NCI-H2196 (cell line): ENCODE measurements at regions not wholly inside any gene's neighbourhood (a gene's known extent, or its start where the extent isn't known, plus 50 kb on each side); places are given as distances from the start of the nearest gene placed in this dataset.
A peak's percentile ranks its signal among the peaks of the same experiment; 100 is the strongest.
"Not testable (repeated sequence)": the region's sequence is repeated elsewhere in the genome, so short reads cannot be mapped to it uniquely, and the experiment has no call there.

Source experiments
- DNase-seq: peaks from one replicate; lab custom pipeline; 2025; ENCODE audit not compliant: unreplicated experiment; lab: John Stamatoyannopoulos, UW

GRCh38 chr1:61028136-61028535 lies 54.2 kb upstream of the NFIA start:
- DNase-seq: no peak

DNA sequence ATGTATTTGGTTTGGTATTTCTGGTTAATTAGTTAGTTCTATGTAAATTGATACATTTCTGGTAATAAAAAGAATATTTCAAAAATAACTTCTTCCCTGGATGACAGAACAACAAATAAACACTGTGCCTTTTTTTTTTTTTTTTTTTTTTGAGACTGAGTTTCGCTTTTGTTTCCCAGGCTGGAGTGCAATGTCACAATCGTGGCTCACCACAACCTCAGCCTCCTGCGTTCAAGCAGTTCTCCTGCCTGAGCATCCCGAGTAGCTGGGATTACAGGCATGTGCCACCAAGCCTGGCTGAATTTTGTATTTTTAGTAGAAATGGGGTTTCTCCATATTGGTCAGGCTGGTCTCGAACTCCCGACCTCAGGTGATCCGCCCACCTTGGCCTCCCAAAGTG lies 64.3 kb upstream of the NFIA start:
- DNase-seq: not testable (repeated sequence)

GRCh38 chr1:61017651-61018050 lies 64.7 kb upstream of the NFIA start:
- DNase-seq: no peak

GRCh38 chr1:61013946-61014667 lies 68.3 kb upstream of the NFIA start:
- no peak for DNase-seq

GRCh38 chr1:61013189-61013945 lies 69.0 kb upstream of the NFIA start:
- no peak for DNase-seq

- DNase-seq: no peak
Measured at GRCh38 chr1:61012341-61012761, 70.0 kb upstream of the NFIA start.

- peak; percentile 75 for DNase-seq
Measured at GRCh38 chr1:61011561-61012263, 70.6 kb upstream of the NFIA start.

DNA sequence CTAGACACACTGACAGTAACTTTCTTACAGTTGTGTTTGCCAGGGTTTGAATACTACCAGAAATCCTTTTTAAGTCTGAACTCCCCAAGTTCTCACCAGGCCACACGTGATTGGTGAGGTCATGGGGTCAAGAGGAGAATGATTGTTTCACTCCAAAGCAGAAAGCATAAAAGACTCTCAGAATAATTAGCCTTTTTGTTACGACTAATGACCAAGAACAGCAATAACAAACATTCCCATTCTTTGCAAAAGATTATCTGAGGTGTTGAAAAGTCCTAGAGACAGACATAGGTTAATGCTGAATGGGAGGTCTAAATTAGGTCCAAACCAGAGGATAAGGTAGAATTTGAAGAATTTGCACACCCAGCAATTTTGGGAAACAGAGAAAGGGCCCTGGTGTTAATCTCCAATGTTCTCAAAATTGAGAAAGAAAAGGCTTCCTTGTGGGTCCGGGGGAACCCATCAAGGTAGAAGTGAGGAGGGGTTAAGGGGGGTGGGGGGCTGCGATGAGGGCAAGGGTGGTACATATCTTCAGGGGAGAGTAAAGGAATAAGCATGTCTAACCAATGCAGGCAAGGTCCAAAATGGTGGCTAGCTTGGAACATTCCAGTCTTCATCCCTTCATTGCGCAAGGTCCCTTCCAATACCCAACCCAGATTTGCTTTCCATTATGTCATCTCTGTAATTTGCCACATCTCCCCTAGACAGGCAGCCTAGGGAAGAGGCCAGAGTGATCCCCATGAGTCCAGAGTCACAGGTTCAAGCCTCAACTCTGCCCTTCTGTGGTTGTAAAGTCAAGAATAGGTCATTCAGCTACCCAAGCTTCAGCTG lies 74.6 kb upstream of the NFIA start:
- DNase-seq: no peak

GRCh38 chr1:61005614-61006580 lies 76.5 kb upstream of the NFIA start:
- DNase-seq: no peak

- no peak for DNase-seq
Measured at GRCh38 chr1:61004262-61005003, 77.9 kb upstream of the NFIA start.

DNA sequence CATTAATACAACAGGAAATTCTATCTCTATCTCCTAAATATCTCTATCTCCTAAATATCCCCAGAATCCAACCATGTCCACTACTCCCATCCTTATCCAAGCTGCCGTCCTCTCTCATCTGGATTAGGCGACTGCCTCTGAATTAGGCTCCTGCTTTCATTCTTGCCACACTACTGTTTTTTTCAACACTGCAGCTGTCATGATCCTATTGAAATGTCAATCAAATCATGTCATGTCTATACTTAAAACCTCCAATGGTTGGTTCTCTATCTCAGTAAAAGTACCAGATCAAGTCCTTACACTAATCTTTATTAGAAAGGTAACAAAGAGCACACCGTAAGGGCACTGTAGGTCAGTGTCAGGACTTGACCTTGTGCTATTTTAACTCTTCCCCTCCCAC lies 82.0 kb upstream of the NFIA start:
- no peak for DNase-seq

GRCh38 chr1:60998786-60999185 lies 83.6 kb upstream of the NFIA start:
- no peak for DNase-seq

DNA sequence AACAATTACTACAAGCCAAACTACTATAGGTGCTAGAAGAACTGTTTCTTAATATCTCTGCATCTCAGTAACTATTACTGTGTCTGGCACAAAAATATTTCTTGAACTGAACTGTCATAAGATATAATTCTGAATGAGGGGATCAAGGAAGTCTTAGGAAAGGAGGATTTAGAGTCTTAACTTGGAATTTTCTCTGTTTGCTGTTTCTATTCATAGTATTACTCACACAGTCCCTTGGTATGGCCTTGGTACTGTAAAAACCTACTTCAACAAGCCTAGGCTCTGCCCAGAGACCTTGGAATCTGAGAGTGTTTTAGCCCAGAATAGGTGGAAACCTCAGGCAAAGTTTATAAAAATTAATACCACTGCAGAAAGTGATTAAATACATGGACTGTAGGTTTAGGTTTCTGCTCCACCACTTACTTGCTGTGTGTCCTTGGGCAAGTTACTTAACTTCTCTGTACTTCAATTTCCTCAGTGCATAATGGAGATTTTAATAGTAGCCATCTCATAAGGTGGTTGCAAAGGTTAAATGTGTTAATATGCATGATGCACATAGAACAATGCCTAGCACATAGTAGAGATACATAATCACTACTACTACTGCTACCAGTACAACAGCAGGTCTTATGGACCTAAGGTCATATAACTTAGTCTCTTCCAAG lies 87.4 kb upstream of the NFIA start:
- no peak for DNase-seq

DNA sequence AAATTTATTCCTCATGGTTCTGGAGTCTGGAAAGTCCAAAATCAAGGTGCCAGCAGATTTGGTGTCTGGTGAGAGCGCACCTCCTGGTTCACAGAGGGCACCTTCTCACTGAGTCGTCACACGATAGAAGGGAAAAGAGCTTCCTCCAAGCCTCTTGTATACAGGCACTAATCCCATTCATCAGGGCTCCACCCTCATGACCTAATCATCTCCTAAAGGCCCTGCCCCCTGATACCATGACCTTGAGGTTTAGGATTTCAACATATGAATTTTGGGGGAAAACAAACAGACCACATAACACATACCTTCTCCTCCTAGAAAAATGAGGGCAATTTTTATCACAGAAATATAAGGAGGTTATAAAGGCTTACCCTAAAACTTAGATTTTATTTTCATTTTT lies 88.0 kb upstream of the NFIA start:
- no peak for DNase-seq

- DNase-seq: no peak
Measured at GRCh38 chr1:60992165-60992564, 90.2 kb upstream of the NFIA start.

DNA sequence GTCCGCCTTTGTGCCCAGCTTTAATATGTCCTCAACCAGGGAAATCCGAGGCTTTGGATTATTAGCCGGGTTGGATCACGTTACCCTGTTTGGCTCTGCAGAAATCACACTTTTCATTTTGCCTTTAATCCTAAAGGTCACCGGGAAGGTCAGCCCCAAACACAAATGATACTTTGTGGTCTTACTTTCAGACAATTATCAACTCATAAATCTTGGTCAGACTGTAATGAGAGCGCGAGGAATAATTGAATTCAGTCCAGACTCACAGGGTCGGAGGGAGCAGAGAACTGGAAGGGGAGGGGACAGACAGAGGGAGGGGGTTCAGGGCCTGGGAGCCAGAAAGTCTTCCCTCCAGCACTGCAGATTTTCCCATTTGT lies 91.7 kb upstream of the NFIA start:
- no peak for DNase-seq

- DNase-seq: no peak
Measured at GRCh38 chr1:60989749-60990713, 92.3 kb upstream of the NFIA start.

DNA sequence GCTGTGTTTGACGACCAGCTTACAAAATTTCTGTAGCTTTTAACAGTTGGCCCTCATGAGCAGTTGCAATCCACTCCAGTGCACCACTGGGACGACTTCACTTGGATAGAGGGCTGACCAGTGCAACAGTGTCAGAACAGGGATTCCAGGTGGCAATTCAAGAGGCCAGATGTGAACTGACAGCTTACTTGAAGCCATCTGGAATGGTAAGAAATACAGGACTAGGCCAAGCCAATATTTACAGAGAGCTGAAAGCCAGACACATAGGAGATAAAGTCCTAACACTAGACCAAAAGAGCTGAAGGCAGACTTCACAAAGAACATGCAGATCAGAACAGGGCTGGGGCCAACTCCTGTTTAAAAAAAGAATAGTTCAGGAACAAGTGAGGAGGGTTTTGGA lies 93.5 kb upstream of the NFIA start:
- no peak for DNase-seq
